Left renal pelvis (tissue), 4 donors: ENCODE measurements at regions not wholly inside any gene's neighbourhood (a gene's known extent, or its start where the extent isn't known, plus 50 kb on each side); places are given as distances from the start of the nearest gene placed in this dataset.
"Not testable (repeated sequence)": the region's sequence is repeated elsewhere in the genome, so short reads cannot be mapped to it uniquely, and the experiment has no call there.

Source experiments
- DNase-seq, 4 donors: peaks; one replicate each; pipeline ENCODE4 v3.0.0-alpha.2; 2013; ENCODE audit warnings: low read depth in 4 of 4, low spot score in 3 of 4

GRCh38 chr5:96218653-96219052 lies 214.4 kb downstream of the PCSK1 start:
- no peak for DNase-seq

- DNase-seq = no peak
Measured at GRCh38 chr5:96214442-96215197, 218.4 kb downstream of the PCSK1 start.

GRCh38 chr5:96209829-96210228 lies 223.2 kb downstream of the PCSK1 start:
- no peak for DNase-seq

- DNase-seq = no peak
Measured at GRCh38 chr5:96207420-96207819, 225.6 kb downstream of the PCSK1 start.

GRCh38 chr5:96203761-96204160 lies 229.3 kb downstream of the PCSK1 start:
- DNase-seq = no peak

- DNase-seq = no peak
Measured at GRCh38 chr5:96201503-96201902, 231.5 kb downstream of the PCSK1 start.

- DNase-seq = no peak
Measured at GRCh38 chr5:96200641-96201040, 232.4 kb downstream of the PCSK1 start.

GRCh38 chr5:96199713-96200183 lies 233.3 kb downstream of the PCSK1 start:
- peak in 2 of 4 donors; percentile 3 for DNase-seq

- DNase-seq = no peak
Measured at GRCh38 chr5:96198356-96199058, 234.5 kb downstream of the PCSK1 start.

- not testable (repeated sequence) for DNase-seq
Measured at GRCh38 chr5:96197767-96198166, 235.3 kb downstream of the PCSK1 start.

- DNase-seq = no peak
Measured at GRCh38 chr5:96197347-96197746, 235.7 kb upstream of the ELL2 start.

- DNase-seq = no peak
Measured at GRCh38 chr5:96196890-96197289, 235.2 kb upstream of the ELL2 start.

- no peak for DNase-seq
Measured at GRCh38 chr5:96196407-96196806, 234.8 kb upstream of the ELL2 start.

GRCh38 chr5:96195123-96195522 lies 233.5 kb upstream of the ELL2 start:
- no peak for DNase-seq

- no peak for DNase-seq
Measured at GRCh38 chr5:96194593-96194992, 232.9 kb upstream of the ELL2 start.

GRCh38 chr5:96193946-96194345 lies 232.3 kb upstream of the ELL2 start:
- DNase-seq = no peak

GRCh38 chr5:96189987-96190386 lies 228.3 kb upstream of the ELL2 start:
- DNase-seq = no peak

- DNase-seq = no peak
Measured at GRCh38 chr5:96189028-96189826, 227.6 kb upstream of the ELL2 start.

GRCh38 chr5:96187309-96188027 lies 225.8 kb upstream of the ELL2 start:
- DNase-seq = no peak

- not testable (repeated sequence) for DNase-seq
Measured at GRCh38 chr5:96184510-96184909, 222.9 kb upstream of the ELL2 start.
